Muscle layer of colon (tissue), 2 donors: ENCODE measurements at regions not wholly inside any gene's neighbourhood (a gene's known extent, or its start where the extent isn't known, plus 50 kb on each side); places are given as distances from the start of the nearest gene placed in this dataset.

Experiments used
- H3K27ac ChIP-seq: one replicate; pipeline ENCODE4 v1.7.0; 2013; ENCODE audit warnings: low read depth, mild to moderate bottlenecking, low read length, moderate library complexity
- H3K27me3 ChIP-seq, 2 donors: one replicate each; pipeline ENCODE4 v1.7.0; 2013; ENCODE audit warnings: low read length in 2 of 2, mild to moderate bottlenecking in 2 of 2; ENCODE audit not compliant: insufficient read depth in 2 of 2, control insufficient read depth in 1 of 2
- H3K36me3 ChIP-seq: one replicate; pipeline ENCODE4 v1.7.0; 2013; ENCODE audit warnings: mild to moderate bottlenecking, low read length; ENCODE audit not compliant: insufficient read depth
- H3K4me1 ChIP-seq: one replicate; pipeline ENCODE4 v1.7.0; 2013; ENCODE audit warnings: mild to moderate bottlenecking, low read length; ENCODE audit not compliant: insufficient read depth
- H3K4me3 ChIP-seq, 2 donors: one replicate each; pipeline ENCODE4 v1.7.0; 2013; ENCODE audit warnings: low read length in 2 of 2, low read depth in 1 of 2, mild to moderate bottlenecking in 1 of 2, moderate library complexity in 1 of 2
- H3K9ac ChIP-seq: one replicate; pipeline ENCODE4 v1.7.0; 2013; ENCODE audit warnings: low read length
- H3K9me3 ChIP-seq: one replicate; pipeline ENCODE4 v1.7.0; 2013; ENCODE audit warnings: mild to moderate bottlenecking, low read length
- donor health status: abdominal sarcoma.
- donor health status: Adenocarcinoma of cecum.

GRCh38 chr5:165127941-165128340 lies 1622.5 kb downstream of the MAT2B start:
- H3K9me3 ChIP-seq = no peaks in the 10 kb centered on the region
- H3K4me3 ChIP-seq = no peak overlapping the region
- no peaks in the 10 kb centered on the region for H3K36me3 ChIP-seq
- no peak overlapping the region for H3K27ac ChIP-seq
- no peaks in the 10 kb centered on the region for H3K4me1 ChIP-seq
- H3K27me3 ChIP-seq = no peaks in the 10 kb centered on the region
- no peak overlapping the region for H3K9ac ChIP-seq

DNA sequence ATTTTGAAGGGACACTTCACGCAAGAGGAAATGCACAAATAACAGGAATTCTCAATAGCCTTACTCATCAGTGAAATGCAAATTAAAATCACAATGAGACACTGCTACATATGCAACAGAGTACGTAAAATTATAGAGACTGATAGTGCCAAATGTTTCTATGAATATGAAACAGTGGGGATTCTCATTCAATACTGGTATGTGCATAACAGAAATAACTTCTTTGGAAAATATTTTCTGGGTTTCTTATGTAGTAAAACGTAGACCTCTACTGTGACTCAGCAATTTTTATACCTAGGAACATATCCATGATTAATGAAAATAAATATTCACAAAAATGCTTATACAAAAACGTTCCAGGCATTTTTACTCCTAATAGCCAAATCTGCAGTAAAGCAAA lies 1625.2 kb downstream of the MAT2B start:
- Histone ChIP-seq H3K4me3 (no peak overlapping the region), H3K9ac (no peak overlapping the region), H3K36me3 (no peaks in the 10 kb centered on the region), H3K9me3 (no peaks in the 10 kb centered on the region), H3K27me3 (no peaks in the 10 kb centered on the region), H3K27ac (no peak overlapping the region), H3K4me1 (no peaks in the 10 kb centered on the region)

DNA sequence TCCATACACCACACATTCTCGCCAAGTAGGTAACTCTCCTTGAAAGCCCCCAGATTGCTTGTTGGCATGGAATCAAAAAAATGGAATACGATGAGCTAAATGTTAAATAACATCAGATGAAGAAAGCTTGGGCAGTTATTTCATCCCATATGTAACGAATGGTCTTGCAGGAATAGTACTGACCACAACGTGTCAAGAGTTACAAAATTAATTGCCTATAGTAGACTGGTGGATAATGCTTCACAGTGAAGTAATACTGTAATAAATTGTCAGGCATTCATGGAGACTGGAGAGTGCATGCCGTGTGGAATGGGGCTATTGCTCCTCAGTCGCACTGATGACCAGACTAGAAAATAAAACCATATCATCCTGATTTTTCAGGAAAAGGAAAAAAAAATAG lies 1628.7 kb downstream of the MAT2B start:
- no peaks in the 10 kb centered on the region for H3K36me3 ChIP-seq
- no peak overlapping the region for H3K27ac ChIP-seq
- no peaks in the 10 kb centered on the region for H3K27me3 ChIP-seq
- H3K9ac ChIP-seq = no peak overlapping the region
- no peaks in the 10 kb centered on the region for H3K4me1 ChIP-seq
- H3K9me3 ChIP-seq = no peaks in the 10 kb centered on the region
- H3K4me3 ChIP-seq = no peak overlapping the region

GRCh38 chr5:165135565-165135964 lies 1630.1 kb downstream of the MAT2B start:
- Histone ChIP-seq H3K9me3 (no peaks in the 10 kb centered on the region), H3K4me1 (no peaks in the 10 kb centered on the region), H3K27ac (no peak overlapping the region), H3K9ac (no peak overlapping the region), H3K4me3 (no peak overlapping the region), H3K27me3 (no peaks in the 10 kb centered on the region), H3K36me3 (no peaks in the 10 kb centered on the region)

DNA sequence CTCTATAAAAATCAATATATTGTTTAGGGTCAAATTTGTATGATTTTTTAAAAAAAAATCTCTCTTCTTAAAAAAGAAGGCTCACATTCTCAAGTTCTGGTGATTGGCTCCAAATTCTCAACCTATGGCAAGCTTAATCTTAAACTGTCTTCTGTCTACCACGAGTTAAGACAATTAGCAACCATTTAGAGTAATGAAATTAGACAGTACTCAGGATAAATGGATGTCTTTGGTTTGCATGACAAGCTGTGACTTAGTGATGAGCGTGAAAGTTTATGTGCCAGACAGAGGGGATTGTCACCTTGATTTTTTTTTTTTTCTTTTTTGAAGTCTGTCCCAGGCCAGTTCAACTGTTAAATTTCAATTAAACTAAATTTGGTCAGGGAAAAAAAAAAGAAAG lies 1632.3 kb downstream of the MAT2B start:
- no peak overlapping the region for H3K4me3 ChIP-seq
- H3K27ac ChIP-seq = no peak overlapping the region
- H3K9ac ChIP-seq = no peak overlapping the region
- no peaks in the 10 kb centered on the region for H3K36me3 ChIP-seq
- H3K9me3 ChIP-seq = no peaks in the 10 kb centered on the region
- no peaks in the 10 kb centered on the region for H3K4me1 ChIP-seq
- no peaks in the 10 kb centered on the region for H3K27me3 ChIP-seq

DNA sequence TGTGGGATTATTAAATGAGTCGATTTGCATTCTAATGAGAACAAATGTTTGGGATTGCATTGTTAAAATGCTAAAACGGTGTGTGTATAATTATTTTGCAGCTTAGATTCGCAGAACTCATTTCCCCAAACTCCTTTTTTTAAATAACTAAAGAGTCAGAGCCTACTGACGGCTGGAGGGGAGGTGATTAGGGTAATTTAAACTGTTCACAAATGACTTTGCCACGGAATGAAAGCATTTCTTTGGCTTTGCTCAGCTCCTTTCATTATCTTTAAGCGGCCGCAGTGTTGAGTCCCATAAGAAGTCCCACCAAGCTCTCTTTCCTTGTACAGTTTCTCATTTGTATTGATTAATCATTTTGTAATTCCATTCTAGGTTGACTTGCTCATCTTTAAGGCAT lies 1632.8 kb downstream of the MAT2B start:
- Histone ChIP-seq H3K9ac (no peak overlapping the region), H3K36me3 (no peaks in the 10 kb centered on the region), H3K9me3 (no peaks in the 10 kb centered on the region), H3K27ac (no peak overlapping the region), H3K4me1 (no peaks in the 10 kb centered on the region), H3K27me3 (no peaks in the 10 kb centered on the region), H3K4me3 (no peak overlapping the region)

DNA sequence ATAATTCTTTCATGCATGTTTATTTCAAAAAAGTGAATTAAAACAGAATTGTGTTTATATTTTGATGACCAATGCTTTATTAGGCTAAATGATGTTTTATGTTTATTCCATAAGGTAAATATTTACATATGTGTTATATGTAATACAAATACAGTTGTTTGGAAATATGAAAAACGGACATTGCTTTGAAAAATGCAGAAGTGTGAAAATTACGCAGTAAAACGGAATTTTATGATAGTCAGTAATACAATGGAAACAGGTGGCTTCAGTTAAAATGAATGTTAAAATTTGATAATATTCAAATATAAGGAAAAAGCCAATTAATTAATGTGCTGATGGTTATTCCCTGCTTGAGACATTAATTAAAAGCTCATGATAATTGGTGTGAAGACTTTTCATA lies 1633.8 kb downstream of the MAT2B start:
- Histone ChIP-seq H3K36me3 (no peaks in the 10 kb centered on the region), H3K27me3 (no peaks in the 10 kb centered on the region), H3K27ac (no peak overlapping the region), H3K9ac (no peak overlapping the region), H3K4me1 (no peaks in the 10 kb centered on the region), H3K4me3 (no peak overlapping the region), H3K9me3 (no peaks in the 10 kb centered on the region)

- H3K27me3 ChIP-seq = no peaks in the 10 kb centered on the region
- H3K9me3 ChIP-seq = no peaks in the 10 kb centered on the region
- no peaks in the 10 kb centered on the region for H3K36me3 ChIP-seq
- H3K9ac ChIP-seq = no peak overlapping the region
- no peak overlapping the region for H3K4me3 ChIP-seq
- H3K4me1 ChIP-seq = no peaks in the 10 kb centered on the region
- no peak overlapping the region for H3K27ac ChIP-seq
Observed at GRCh38 chr5:165139721-165140120, 1634.3 kb downstream of the MAT2B start.

DNA sequence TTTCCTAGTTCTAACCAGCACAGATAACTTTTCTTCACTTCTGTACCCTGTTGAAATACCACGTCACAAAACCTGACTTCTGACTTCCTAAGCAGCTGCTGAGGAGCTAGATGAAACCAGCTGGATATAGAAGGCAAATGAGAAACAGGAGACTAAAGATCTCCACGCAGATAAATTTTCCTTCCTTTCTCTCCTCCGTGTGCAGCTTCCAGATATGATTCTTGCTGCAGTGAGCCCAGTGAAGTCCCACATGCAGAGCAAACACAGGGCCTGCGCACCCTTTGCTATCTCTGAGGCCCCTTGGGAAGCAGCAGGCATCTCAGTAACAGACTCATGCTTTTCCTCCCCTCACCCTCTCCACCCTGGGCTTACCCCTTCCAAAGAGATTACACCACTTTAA lies 1638.3 kb downstream of the MAT2B start:
- Histone ChIP-seq H3K27ac (no peak overlapping the region), H3K4me1 (no peaks in the 10 kb centered on the region), H3K9ac (no peak overlapping the region), H3K36me3 (no peaks in the 10 kb centered on the region), H3K4me3 (no peak overlapping the region), H3K9me3 (no peaks in the 10 kb centered on the region), H3K27me3 (no peaks in the 10 kb centered on the region)

DNA sequence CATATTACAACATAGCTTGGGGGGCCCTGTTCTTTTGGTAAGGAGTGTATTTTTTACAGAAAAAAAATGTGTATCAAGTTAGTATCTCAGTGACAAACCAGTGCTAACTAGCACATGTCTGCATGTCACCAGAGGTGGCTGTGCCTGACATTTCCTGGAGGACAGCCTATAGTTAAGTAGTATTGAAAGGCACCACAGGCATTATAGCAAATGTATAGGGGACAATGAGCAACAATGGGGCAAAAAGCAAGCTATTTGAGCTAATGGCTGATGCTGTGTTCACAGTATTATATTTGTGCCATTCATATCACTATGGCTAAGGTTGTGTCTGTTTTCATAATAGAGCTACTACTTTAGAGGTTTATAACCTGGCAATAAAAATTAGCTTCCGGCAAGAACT lies 1644.0 kb downstream of the MAT2B start:
- no peak overlapping the region for H3K27ac ChIP-seq
- H3K4me1 ChIP-seq = no peaks in the 10 kb centered on the region
- H3K36me3 ChIP-seq = no peaks in the 10 kb centered on the region
- H3K27me3 ChIP-seq = no peaks in the 10 kb centered on the region
- H3K9me3 ChIP-seq = no peaks in the 10 kb centered on the region
- H3K4me3 ChIP-seq = no peak overlapping the region
- H3K9ac ChIP-seq = no peak overlapping the region

GRCh38 chr5:165152058-165152457 lies 1646.6 kb downstream of the MAT2B start:
- no peak overlapping the region for H3K9ac ChIP-seq
- no peaks in the 10 kb centered on the region for H3K27me3 ChIP-seq
- H3K4me1 ChIP-seq = no peaks in the 10 kb centered on the region
- H3K36me3 ChIP-seq = no peaks in the 10 kb centered on the region
- H3K9me3 ChIP-seq = no peaks in the 10 kb centered on the region
- H3K4me3 ChIP-seq = no peak overlapping the region
- H3K27ac ChIP-seq = no peak overlapping the region

GRCh38 chr5:165157219-165157618 lies 1651.8 kb downstream of the MAT2B start:
- Histone ChIP-seq H3K4me3 (no peak overlapping the region), H3K9me3 (no peaks in the 10 kb centered on the region), H3K4me1 (no peaks in the 10 kb centered on the region), H3K27ac (no peak overlapping the region), H3K36me3 (no peaks in the 10 kb centered on the region), H3K27me3 (no peaks in the 10 kb centered on the region), H3K9ac (no peak overlapping the region)
